ENCODE measurements at regions not wholly inside any gene's neighbourhood (a gene's known extent, or its start where the extent isn't known, plus 50 kb on each side); places are given as distances from the start of the nearest gene placed in this dataset.

DNA sequence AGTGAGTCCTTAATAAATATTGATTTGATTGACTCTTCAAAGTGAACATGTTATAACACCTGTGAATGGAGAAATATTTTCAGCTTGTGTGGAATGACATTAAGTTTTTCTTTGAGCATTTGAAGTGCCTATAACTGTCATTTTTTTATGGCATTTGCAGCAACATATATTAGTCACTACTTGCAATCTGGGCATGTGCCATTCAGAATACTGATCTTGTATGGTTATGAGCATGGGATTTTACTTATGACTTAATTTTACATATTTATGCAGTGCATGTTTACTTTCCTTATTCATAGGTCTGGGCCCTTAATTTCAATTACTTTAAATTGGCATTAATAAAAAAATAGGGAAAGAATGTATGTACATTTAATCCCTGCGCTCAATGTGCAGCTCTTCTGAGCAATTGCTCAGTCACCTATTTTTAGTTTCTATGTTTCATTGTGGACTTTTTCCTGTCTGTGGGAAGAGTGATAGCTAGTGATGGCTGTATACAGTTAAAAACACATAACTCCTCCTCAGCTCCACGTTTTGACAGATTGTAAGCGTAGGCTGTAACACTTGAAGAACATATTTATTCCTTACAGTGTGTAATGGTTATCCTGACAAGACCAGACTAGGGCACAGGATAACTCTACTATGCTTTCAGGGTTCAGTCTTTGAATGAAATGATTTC lies 339.6 kb downstream of the SNAPC1 start:
- DNase-seq (ENCODE audit: low spot score), result no peak
- H3K4me3 ChIP-seq (ENCODE audit: low read depth in 1 of 3, low read length in 3 of 3), result no peak overlapping the region
- no peaks in the 10 kb centered on the region for H3K36me3 ChIP-seq (ENCODE audit: control insufficient read depth in 4 of 4, insufficient read depth in 3 of 4, low read depth in 1 of 4, low read length in 3 of 4)
- no peak overlapping the region for H3K27ac ChIP-seq (ENCODE audit: low read depth in 1 of 2, low read length in 2 of 2)
- no peak overlapping the region for H3K9ac ChIP-seq (ENCODE audit: low read depth in 1 of 2, low read length in 2 of 2)
- H3K9me3 ChIP-seq (ENCODE audit: control insufficient read depth in 4 of 4, low read length in 3 of 4), result no peaks in the 10 kb centered on the region
- 63% methylated on average over 3 of the region's 3 CpGs for WGBS
- TF ChIP-seq FOXA2 (IDR thresholded peaks at IDR 0.05) (no peak), EGR1 (IDR thresholded peaks at IDR 0.05; ENCODE audit: low read depth in 2 of 2) (no peak), SP1 (IDR thresholded peaks at IDR 0.05) (no peak), HNF4G (IDR thresholded peaks at IDR 0.05) (no peak), FOXA1 (IDR thresholded peaks at IDR 0.05) (no peak), RXRA (IDR thresholded peaks at IDR 0.05) (no peak), JUND (IDR thresholded peaks at IDR 0.05) (no peak), HNF4A (conservative IDR thresholded peaks at IDR 0.05) (no peak), YY1 (IDR thresholded peaks at IDR 0.05) (no peak), RAD21 (IDR thresholded peaks at IDR 0.05) (no peak), GABPA (IDR thresholded peaks at IDR 0.05 in 1 of 2, conservative IDR thresholded peaks at IDR 0.05 in 1 of 2) (no peak), TAF1 (conservative IDR thresholded peaks at IDR 0.05) (no peak), NR2F2 (IDR thresholded peaks at IDR 0.05) (no peak)
- TF ChIP-seq, protein P1, sequence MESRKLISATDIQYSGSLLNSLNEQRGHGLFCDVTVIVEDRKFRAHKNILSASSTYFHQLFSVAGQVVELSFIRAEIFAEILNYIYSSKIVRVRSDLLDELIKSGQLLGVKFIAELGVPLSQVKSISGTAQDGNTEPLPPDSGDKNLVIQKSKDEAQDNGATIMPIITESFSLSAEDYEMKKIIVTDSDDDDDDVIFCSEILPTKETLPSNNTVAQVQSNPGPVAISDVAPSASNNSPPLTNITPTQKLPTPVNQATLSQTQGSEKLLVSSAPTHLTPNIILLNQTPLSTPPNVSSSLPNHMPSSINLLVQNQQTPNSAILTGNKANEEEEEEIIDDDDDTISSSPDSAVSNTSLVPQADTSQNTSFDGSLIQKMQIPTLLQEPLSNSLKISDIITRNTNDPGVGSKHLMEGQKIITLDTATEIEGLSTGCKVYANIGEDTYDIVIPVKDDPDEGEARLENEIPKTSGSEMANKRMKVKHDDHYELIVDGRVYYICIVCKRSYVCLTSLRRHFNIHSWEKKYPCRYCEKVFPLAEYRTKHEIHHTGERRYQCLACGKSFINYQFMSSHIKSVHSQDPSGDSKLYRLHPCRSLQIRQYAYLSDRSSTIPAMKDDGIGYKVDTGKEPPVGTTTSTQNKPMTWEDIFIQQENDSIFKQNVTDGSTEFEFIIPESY (IDR thresholded peaks at IDR 0.05), result no peak
- TF ChIP-seq, protein P2, sequence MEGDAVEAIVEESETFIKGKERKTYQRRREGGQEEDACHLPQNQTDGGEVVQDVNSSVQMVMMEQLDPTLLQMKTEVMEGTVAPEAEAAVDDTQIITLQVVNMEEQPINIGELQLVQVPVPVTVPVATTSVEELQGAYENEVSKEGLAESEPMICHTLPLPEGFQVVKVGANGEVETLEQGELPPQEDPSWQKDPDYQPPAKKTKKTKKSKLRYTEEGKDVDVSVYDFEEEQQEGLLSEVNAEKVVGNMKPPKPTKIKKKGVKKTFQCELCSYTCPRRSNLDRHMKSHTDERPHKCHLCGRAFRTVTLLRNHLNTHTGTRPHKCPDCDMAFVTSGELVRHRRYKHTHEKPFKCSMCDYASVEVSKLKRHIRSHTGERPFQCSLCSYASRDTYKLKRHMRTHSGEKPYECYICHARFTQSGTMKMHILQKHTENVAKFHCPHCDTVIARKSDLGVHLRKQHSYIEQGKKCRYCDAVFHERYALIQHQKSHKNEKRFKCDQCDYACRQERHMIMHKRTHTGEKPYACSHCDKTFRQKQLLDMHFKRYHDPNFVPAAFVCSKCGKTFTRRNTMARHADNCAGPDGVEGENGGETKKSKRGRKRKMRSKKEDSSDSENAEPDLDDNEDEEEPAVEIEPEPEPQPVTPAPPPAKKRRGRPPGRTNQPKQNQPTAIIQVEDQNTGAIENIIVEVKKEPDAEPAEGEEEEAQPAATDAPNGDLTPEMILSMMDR (IDR thresholded peaks at IDR 0.05; ENCODE audit: low read depth, low read length, missing input control), result no peak
- TF ChIP-seq, protein P3, sequence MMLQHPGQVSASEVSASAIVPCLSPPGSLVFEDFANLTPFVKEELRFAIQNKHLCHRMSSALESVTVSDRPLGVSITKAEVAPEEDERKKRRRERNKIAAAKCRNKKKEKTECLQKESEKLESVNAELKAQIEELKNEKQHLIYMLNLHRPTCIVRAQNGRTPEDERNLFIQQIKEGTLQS (IDR thresholded peaks at IDR 0.05), result no peak
- TF ChIP-seq, protein P4, sequence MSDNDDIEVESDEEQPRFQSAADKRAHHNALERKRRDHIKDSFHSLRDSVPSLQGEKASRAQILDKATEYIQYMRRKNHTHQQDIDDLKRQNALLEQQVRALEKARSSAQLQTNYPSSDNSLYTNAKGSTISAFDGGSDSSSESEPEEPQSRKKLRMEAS (IDR thresholded peaks at IDR 0.05), result no peak
- TF ChIP-seq, protein P5, sequence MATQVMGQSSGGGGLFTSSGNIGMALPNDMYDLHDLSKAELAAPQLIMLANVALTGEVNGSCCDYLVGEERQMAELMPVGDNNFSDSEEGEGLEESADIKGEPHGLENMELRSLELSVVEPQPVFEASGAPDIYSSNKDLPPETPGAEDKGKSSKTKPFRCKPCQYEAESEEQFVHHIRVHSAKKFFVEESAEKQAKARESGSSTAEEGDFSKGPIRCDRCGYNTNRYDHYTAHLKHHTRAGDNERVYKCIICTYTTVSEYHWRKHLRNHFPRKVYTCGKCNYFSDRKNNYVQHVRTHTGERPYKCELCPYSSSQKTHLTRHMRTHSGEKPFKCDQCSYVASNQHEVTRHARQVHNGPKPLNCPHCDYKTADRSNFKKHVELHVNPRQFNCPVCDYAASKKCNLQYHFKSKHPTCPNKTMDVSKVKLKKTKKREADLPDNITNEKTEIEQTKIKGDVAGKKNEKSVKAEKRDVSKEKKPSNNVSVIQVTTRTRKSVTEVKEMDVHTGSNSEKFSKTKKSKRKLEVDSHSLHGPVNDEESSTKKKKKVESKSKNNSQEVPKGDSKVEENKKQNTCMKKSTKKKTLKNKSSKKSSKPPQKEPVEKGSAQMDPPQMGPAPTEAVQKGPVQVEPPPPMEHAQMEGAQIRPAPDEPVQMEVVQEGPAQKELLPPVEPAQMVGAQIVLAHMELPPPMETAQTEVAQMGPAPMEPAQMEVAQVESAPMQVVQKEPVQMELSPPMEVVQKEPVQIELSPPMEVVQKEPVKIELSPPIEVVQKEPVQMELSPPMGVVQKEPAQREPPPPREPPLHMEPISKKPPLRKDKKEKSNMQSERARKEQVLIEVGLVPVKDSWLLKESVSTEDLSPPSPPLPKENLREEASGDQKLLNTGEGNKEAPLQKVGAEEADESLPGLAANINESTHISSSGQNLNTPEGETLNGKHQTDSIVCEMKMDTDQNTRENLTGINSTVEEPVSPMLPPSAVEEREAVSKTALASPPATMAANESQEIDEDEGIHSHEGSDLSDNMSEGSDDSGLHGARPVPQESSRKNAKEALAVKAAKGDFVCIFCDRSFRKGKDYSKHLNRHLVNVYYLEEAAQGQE (IDR thresholded peaks at IDR 0.05), result no peak
- no peaks in the 10 kb centered on the region for H3K27me3 ChIP-seq (ENCODE audit: control insufficient read depth in 4 of 4, insufficient read depth in 4 of 4, low read length in 3 of 4)
- no peaks in the 10 kb centered on the region for H3K4me1 ChIP-seq (ENCODE audit: control insufficient read depth in 4 of 4, insufficient read depth in 4 of 4, low read length in 3 of 4)
